KMS-11 (cell line): ENCODE measurements at regions not wholly inside any gene's neighbourhood (a gene's known extent, or its start where the extent isn't known, plus 50 kb on each side); places are given as distances from the start of the nearest gene placed in this dataset.

ENCODE experiments used
- H2AFZ ChIP-seq: fragments of 200-600 bp; sonication (generic); 2 replicates; pipeline ENCODE4 v1.6.1; 2016; ENCODE audit warnings: antibody characterized with exemption, mixed run types, low read depth
- H3K27ac ChIP-seq: fragments of 200-600 bp; sonication (generic); 2 replicates; pipeline ENCODE4 v1.6.1; 2016; ENCODE audit warnings: mild to moderate bottlenecking, mixed run types
- H3K27me3 ChIP-seq: fragments of 200-600 bp; sonication (generic); 2 replicates; pipeline ENCODE4 v1.6.1; 2017; ENCODE audit warnings: mild to moderate bottlenecking, low read depth, mixed run types, moderate library complexity; ENCODE audit not compliant: insufficient read depth
- H3K36me3 ChIP-seq: fragments of 200-600 bp; sonication (generic); 2 replicates; pipeline ENCODE4 v1.6.1; 2017; ENCODE audit warnings: mild to moderate bottlenecking, mixed run types; ENCODE audit not compliant: insufficient read depth
- H3K4me1 ChIP-seq: fragments of 200-600 bp; sonication (generic); 2 replicates; pipeline ENCODE4 v1.6.1; 2016; ENCODE audit warnings: mild to moderate bottlenecking, low read depth, mixed run types; ENCODE audit not compliant: poor library complexity, severe bottlenecking
- H3K4me2 ChIP-seq: fragments of 200-600 bp; sonication (generic); 2 replicates; pipeline ENCODE4 v1.7.0; 2016; ENCODE audit warnings: mild to moderate bottlenecking, mixed run types
- H3K4me3 ChIP-seq: fragments of 200-600 bp; sonication (generic); IDR thresholded peaks from 2 replicates; pipeline ENCODE4 v1.6.1; 2017; ENCODE audit warnings: low read depth, low read length, mixed read lengths; ENCODE audit not compliant: insufficient read depth
- H3K79me2 ChIP-seq: fragments of 200-600 bp; sonication (generic); 2 replicates; pipeline ENCODE4 v1.6.1; 2016; ENCODE audit warnings: low read depth, mixed run types; ENCODE audit not compliant: insufficient read depth
- H3K9ac ChIP-seq: fragments of 200-600 bp; sonication (generic); 2 replicates; pipeline ENCODE4 v1.6.1; 2016; ENCODE audit warnings: mild to moderate bottlenecking, mixed run types
- H4K20me1 ChIP-seq: fragments of 200-600 bp; sonication (generic); 2 replicates; pipeline ENCODE4 v1.6.1; 2016; ENCODE audit warnings: mild to moderate bottlenecking, mixed run types; ENCODE audit not compliant: insufficient read depth
- TF ChIP-seq, protein P1 (sequence below): fragments of 200-600 bp; sonication (generic); conservative IDR thresholded peaks from 2 replicates; pipeline ENCODE4 v1.6.1; 2017; ENCODE audit warnings: low read depth, mild to moderate bottlenecking, antibody characterized with exemption, low read length, moderate library complexity, mixed read lengths

DNA sequence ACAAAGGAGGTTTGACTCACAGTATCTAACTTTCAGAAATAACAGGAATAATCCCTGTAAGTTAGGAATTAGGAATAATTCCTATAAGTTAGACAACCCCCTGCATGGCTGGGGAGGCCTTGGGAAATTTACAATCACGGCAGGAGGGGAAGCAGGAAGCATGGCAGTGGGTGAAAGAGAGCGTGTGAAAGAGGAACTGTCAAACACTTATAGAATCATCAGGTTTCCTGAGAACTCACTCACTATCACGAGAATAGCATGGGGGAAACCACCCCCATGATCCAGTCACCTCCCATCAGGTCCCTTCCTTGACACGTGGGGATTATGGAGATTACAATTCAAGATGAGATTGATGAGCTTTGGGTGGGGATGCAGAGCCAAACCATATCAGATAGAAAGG lies 385.5 kb downstream of the IL20RB start:
- Histone ChIP-seq H3K4me3 (no peak overlapping the region), H4K20me1 (no peaks in the 10 kb centered on the region), H3K9ac (no peak overlapping the region), H3K79me2 (no peaks in the 10 kb centered on the region), H3K4me1 (no peaks in the 10 kb centered on the region), H2AFZ (no peak overlapping the region), H3K4me2 (no peak overlapping the region), H3K36me3 (no peaks in the 10 kb centered on the region), H3K27me3 (no peaks in the 10 kb centered on the region), H3K27ac (no peak overlapping the region)
- TF ChIP-seq, protein P1, sequence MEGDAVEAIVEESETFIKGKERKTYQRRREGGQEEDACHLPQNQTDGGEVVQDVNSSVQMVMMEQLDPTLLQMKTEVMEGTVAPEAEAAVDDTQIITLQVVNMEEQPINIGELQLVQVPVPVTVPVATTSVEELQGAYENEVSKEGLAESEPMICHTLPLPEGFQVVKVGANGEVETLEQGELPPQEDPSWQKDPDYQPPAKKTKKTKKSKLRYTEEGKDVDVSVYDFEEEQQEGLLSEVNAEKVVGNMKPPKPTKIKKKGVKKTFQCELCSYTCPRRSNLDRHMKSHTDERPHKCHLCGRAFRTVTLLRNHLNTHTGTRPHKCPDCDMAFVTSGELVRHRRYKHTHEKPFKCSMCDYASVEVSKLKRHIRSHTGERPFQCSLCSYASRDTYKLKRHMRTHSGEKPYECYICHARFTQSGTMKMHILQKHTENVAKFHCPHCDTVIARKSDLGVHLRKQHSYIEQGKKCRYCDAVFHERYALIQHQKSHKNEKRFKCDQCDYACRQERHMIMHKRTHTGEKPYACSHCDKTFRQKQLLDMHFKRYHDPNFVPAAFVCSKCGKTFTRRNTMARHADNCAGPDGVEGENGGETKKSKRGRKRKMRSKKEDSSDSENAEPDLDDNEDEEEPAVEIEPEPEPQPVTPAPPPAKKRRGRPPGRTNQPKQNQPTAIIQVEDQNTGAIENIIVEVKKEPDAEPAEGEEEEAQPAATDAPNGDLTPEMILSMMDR: no peak

DNA sequence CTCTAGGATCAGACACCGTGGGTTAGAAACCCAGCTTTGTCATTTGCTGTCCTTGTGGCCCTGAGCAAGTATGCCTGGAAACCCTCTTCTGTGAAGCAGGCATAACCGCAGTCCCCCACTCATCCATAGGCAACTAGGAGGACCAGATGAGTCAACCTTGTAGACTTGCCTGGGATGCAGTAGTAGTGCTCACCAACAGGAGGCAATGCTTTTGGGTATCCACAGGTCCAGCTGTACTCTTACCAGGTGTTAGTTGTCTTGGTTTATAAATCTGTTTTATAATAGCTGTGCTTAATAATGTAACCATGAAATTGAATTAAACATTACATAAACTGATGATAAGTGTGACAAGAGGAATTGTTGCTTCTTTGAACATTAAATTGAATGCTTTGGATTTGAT lies 389.3 kb downstream of the IL20RB start:
- Histone ChIP-seq H3K79me2 (no peaks in the 10 kb centered on the region), H2AFZ (no peak overlapping the region), H3K4me3 (no peak overlapping the region), H4K20me1 (no peaks in the 10 kb centered on the region), H3K4me2 (no peak overlapping the region), H3K36me3 (no peaks in the 10 kb centered on the region), H3K4me1 (no peaks in the 10 kb centered on the region), H3K27me3 (no peaks in the 10 kb centered on the region), H3K9ac (no peak overlapping the region), H3K27ac (no peak overlapping the region)
- TF ChIP-seq, protein P1: no peak

DNA sequence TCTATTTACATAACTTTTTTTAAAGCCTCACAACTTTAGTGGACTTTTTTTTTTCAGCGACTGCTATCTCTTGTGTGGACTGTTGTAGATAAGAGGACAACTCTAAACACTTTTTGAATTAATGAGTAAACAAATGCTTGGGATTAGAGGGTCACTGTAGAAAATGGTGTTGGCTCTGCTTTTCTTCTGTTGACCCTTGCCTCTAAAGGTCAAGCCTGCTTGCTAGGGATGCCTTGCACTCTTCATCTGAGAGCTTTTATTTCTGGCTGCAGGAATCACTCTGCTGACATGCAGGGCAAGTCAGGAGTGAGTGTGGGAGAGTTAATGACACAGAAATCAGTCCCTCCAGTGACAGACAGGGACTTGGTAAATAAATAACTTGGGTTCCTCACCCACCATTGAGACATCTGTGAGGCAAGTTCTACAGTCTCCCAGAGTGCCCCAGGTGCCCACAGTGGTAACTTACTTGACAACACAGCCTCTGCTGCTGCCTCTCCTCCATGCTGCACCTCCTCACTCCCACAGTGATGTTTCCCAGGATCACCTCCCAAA lies 390.1 kb downstream of the IL20RB start:
- H3K27me3 ChIP-seq: no peaks in the 10 kb centered on the region
- H3K27ac ChIP-seq: no peak overlapping the region
- TF ChIP-seq, protein P1: no peak
- no peak overlapping the region for H3K4me3 ChIP-seq
- no peak overlapping the region for H3K9ac ChIP-seq
- no peak overlapping the region for H3K4me2 ChIP-seq
- no peaks in the 10 kb centered on the region for H3K36me3 ChIP-seq
- H3K79me2 ChIP-seq: no peaks in the 10 kb centered on the region
- no peaks in the 10 kb centered on the region for H3K4me1 ChIP-seq
- H2AFZ ChIP-seq: no peak overlapping the region
- H4K20me1 ChIP-seq: no peaks in the 10 kb centered on the region

DNA sequence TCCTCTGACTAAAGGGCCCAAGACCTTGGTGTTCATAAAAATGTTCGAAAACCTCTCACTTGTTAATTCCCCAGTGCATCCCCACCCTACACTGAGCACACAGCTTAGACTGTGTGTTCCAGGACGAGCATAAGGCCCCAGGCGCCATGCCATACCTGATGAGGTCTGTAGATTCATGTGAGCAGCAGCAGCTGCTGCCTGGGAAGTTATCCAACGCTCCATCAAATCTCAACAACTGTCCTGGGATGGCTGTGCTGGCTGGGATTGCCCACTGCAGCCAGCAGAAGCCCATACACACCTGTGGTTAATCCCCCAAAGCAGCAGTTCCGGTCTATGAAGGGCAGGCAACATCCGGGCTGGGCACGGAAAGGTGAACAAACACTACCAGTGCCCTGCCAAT lies 391.2 kb downstream of the IL20RB start:
- Histone ChIP-seq H3K9ac (no peak overlapping the region), H3K36me3 (no peaks in the 10 kb centered on the region), H3K4me3 (no peak overlapping the region), H2AFZ (no peak overlapping the region), H3K79me2 (no peaks in the 10 kb centered on the region), H3K27me3 (no peaks in the 10 kb centered on the region), H3K4me1 (no peaks in the 10 kb centered on the region), H3K27ac (no peak overlapping the region), H4K20me1 (no peaks in the 10 kb centered on the region), H3K4me2 (no peak overlapping the region)
- TF ChIP-seq, protein P1: no peak
